Endothelial cell (in vitro differentiated cells): ENCODE measurements at regions not wholly inside any gene's neighbourhood (a gene's known extent, or its start where the extent isn't known, plus 50 kb on each side); places are given as distances from the start of the nearest gene placed in this dataset.

ENCODE experiments used
- DNase-seq: peaks from one replicate; pipeline ENCODE4 v3.0.0; 2021; ENCODE audit warnings: low spot score
- H3K27ac Mint-ChIP-seq: one replicate; pipeline ENCODE4 v1.8.0; 2021; ENCODE audit warnings: mixed read lengths, inconsistent platforms; ENCODE audit not compliant: unreplicated experiment
- H3K27me3 Mint-ChIP-seq: one replicate; pipeline ENCODE4 v1.8.0; 2021; ENCODE audit warnings: mild to moderate bottlenecking, moderate library complexity, mixed read lengths, inconsistent platforms; ENCODE audit not compliant: unreplicated experiment
- H3K36me3 Mint-ChIP-seq: one replicate; pipeline ENCODE4 v1.8.0; 2021; ENCODE audit warnings: mild to moderate bottlenecking, low read depth, mixed read lengths, inconsistent platforms; ENCODE audit not compliant: unreplicated experiment
- H3K4me1 Mint-ChIP-seq: one replicate; pipeline ENCODE4 v1.8.0; 2021; ENCODE audit warnings: mild to moderate bottlenecking, mixed read lengths, inconsistent platforms; ENCODE audit not compliant: unreplicated experiment
- H3K4me3 Mint-ChIP-seq: one replicate; pipeline ENCODE4 v1.8.0; 2021; ENCODE audit warnings: mild to moderate bottlenecking, mixed read lengths, inconsistent platforms; ENCODE audit not compliant: unreplicated experiment
- H3K9me3 Mint-ChIP-seq: one replicate; pipeline ENCODE4 v1.8.0; 2021; ENCODE audit warnings: mixed read lengths, inconsistent platforms; ENCODE audit not compliant: unreplicated experiment
- CTCF ChIP-seq: fragments of 200-600 bp; sonication (generic); IDR thresholded peaks from one replicate; pipeline ENCODE4 v1.5.0; 2021; ENCODE audit warnings: antibody characterized with exemption; ENCODE audit not compliant: unreplicated experiment

- H3K4me3 Mint-ChIP-seq = no peak overlapping the region
- H3K9me3 Mint-ChIP-seq = no peaks in the 10 kb centered on the region
- H3K27me3 Mint-ChIP-seq = peaks cover 2% of the 10 kb centered on the region
- H3K36me3 Mint-ChIP-seq = no peaks in the 10 kb centered on the region
- no peaks in the 10 kb centered on the region for H3K4me1 Mint-ChIP-seq
- no peak overlapping the region for H3K27ac Mint-ChIP-seq
- DNase-seq = no peak
- no peak for TF ChIP-seq CTCF
These were observed 108.5 kb downstream of the USP22 start for GRCh38 chr17:20934288-20934687.

GRCh38 chr17:20935740-20936139 lies 107.1 kb downstream of the USP22 start:
- TF ChIP-seq CTCF = no peak
- Mint-ChIP-seq H3K4me3 (no peak overlapping the region), H3K27ac (no peak overlapping the region), H3K27me3 (peaks cover 2% of the 10 kb centered on the region), H3K4me1 (no peaks in the 10 kb centered on the region), H3K9me3 (no peaks in the 10 kb centered on the region), H3K36me3 (no peaks in the 10 kb centered on the region)
- no peak for DNase-seq

- no peak for DNase-seq
- TF ChIP-seq CTCF = no peak
- no peak overlapping the region for H3K4me3 Mint-ChIP-seq
These were observed 104.6 kb downstream of the USP22 start for GRCh38 chr17:20938244-20938643.

GRCh38 chr17:20938988-20939615 lies 103.7 kb downstream of the USP22 start:
- Mint-ChIP-seq H3K36me3 (no peaks in the 10 kb centered on the region), H3K27ac (no peak overlapping the region), H3K4me3 (no peak overlapping the region), H3K27me3 (peaks cover 4% of the 10 kb centered on the region), H3K4me1 (no peaks in the 10 kb centered on the region), H3K9me3 (no peaks in the 10 kb centered on the region)
- TF ChIP-seq CTCF = no peak
- no peak for DNase-seq

More at GRCh38 chr17:20938244-20938643, 104.6 kb downstream of the USP22 start:
- Mint-ChIP-seq H3K9me3 (no peaks in the 10 kb centered on the region), H3K4me1 (no peaks in the 10 kb centered on the region), H3K27ac (no peak overlapping the region), H3K27me3 (peaks cover 4% of the 10 kb centered on the region), H3K36me3 (no peaks in the 10 kb centered on the region)

- H3K9me3 Mint-ChIP-seq = no peaks in the 10 kb centered on the region
- H3K4me1 Mint-ChIP-seq = no peaks in the 10 kb centered on the region
- H3K4me3 Mint-ChIP-seq = no peak overlapping the region
- no peak for TF ChIP-seq CTCF
- H3K27me3 Mint-ChIP-seq = peaks cover 4% of the 10 kb centered on the region
- no peak for DNase-seq
- H3K27ac Mint-ChIP-seq = no peak overlapping the region
- H3K36me3 Mint-ChIP-seq = no peaks in the 10 kb centered on the region
These were observed 100.9 kb downstream of the USP22 start for GRCh38 chr17:20941872-20942271.
